ENCODE measurements at regions not wholly inside any gene's neighbourhood (a gene's known extent, or its start where the extent isn't known, plus 50 kb on each side); places are given as distances from the start of the nearest gene placed in this dataset.

GRCh38 chr14:26004342-26004741 lies 593.5 kb downstream of the NOVA1 start:
- DNase-seq (ENCODE audit: low spot score) = no peak

- no peak for DNase-seq (ENCODE audit: low spot score)
Measured at GRCh38 chr14:25993830-25994229, 604.0 kb downstream of the NOVA1 start.

GRCh38 chr14:25988536-25988935 lies 609.3 kb downstream of the NOVA1 start:
- DNase-seq (ENCODE audit: low spot score) = no peak

GRCh38 chr14:25955772-25956171 lies 642.1 kb downstream of the NOVA1 start:
- no peak for DNase-seq (ENCODE audit: low spot score)

GRCh38 chr14:25953532-25954139 lies 644.2 kb downstream of the NOVA1 start:
- DNase-seq (ENCODE audit: low spot score) = no peak

GRCh38 chr14:25945746-25946145 lies 652.1 kb downstream of the NOVA1 start:
- DNase-seq (ENCODE audit: low spot score) = no peak

- no peak for DNase-seq (ENCODE audit: low spot score)
Measured at GRCh38 chr14:25944020-25944419, 653.8 kb downstream of the NOVA1 start.

GRCh38 chr14:25943329-25943728 lies 654.5 kb downstream of the NOVA1 start:
- DNase-seq (ENCODE audit: low spot score) = no peak

GRCh38 chr14:25942090-25942489 lies 655.7 kb downstream of the NOVA1 start:
- no peak for DNase-seq (ENCODE audit: low spot score)

GRCh38 chr14:25933731-25934130 lies 664.1 kb downstream of the NOVA1 start:
- DNase-seq (ENCODE audit: low spot score) = no peak

GRCh38 chr14:25929881-25930615 lies 667.8 kb downstream of the NOVA1 start:
- no peak for DNase-seq (ENCODE audit: low spot score)

- DNase-seq (ENCODE audit: low spot score) = no peak
Measured at GRCh38 chr14:25911831-25912230, 686.0 kb downstream of the NOVA1 start.

GRCh38 chr14:25909045-25909747 lies 688.6 kb downstream of the NOVA1 start:
- no peak for DNase-seq (ENCODE audit: low spot score)

- no peak for DNase-seq (ENCODE audit: low spot score)
Measured at GRCh38 chr14:25908277-25909044, 689.4 kb downstream of the NOVA1 start.

- no peak for DNase-seq (ENCODE audit: low spot score)
Measured at GRCh38 chr14:25904446-25904845, 693.4 kb downstream of the NOVA1 start.

- DNase-seq (ENCODE audit: low spot score) = no peak
Measured at GRCh38 chr14:25899197-25899596, 698.6 kb downstream of the NOVA1 start.

GRCh38 chr14:25896777-25897176 lies 701.1 kb downstream of the NOVA1 start:
- no peak for DNase-seq (ENCODE audit: low spot score)

- DNase-seq (ENCODE audit: low spot score) = no peak
Measured at GRCh38 chr14:25895740-25896139, 702.1 kb downstream of the NOVA1 start.

GRCh38 chr14:25887251-25887878 lies 710.5 kb downstream of the NOVA1 start:
- DNase-seq (ENCODE audit: low spot score) = no peak

- no peak for DNase-seq (ENCODE audit: low spot score)
Measured at GRCh38 chr14:25884657-25885056, 713.2 kb downstream of the NOVA1 start.

GRCh38 chr14:25882899-25883298 lies 714.9 kb downstream of the NOVA1 start:
- no peak for DNase-seq (ENCODE audit: low spot score)

- DNase-seq (ENCODE audit: low spot score) = no peak
Measured at GRCh38 chr14:25875475-25875874, 722.4 kb downstream of the NOVA1 start.

All from HT-29 (cell line).